ENCODE measurements at regions not wholly inside any gene's neighbourhood (a gene's known extent, or its start where the extent isn't known, plus 50 kb on each side); places are given as distances from the start of the nearest gene placed in this dataset.

GRCh38 chr2:117212562-117212961 lies 601.9 kb upstream of the DDX18 start:
- TF ChIP-seq ZBTB33 (IDR thresholded peaks at IDR 0.05) (no peak), CTCF (IDR thresholded peaks at IDR 0.05; ENCODE audit: low read depth, low read length, missing input control) (no peak), FOXA1 (IDR thresholded peaks at IDR 0.05) (no peak), RAD21 (IDR thresholded peaks at IDR 0.05) (no peak), GABPA (IDR thresholded peaks at IDR 0.05 in 1 of 2, conservative IDR thresholded peaks at IDR 0.05 in 1 of 2) (no peak), YY1 (IDR thresholded peaks at IDR 0.05) (no peak), ATF3 (IDR thresholded peaks at IDR 0.05) (no peak), EGR1 (IDR thresholded peaks at IDR 0.05; ENCODE audit: low read depth in 2 of 2) (no peak), HNF4A (conservative IDR thresholded peaks at IDR 0.05) (no peak), REST (IDR thresholded peaks at IDR 0.05) (no peak), NR2F2 (IDR thresholded peaks at IDR 0.05) (no peak), TAF1 (conservative IDR thresholded peaks at IDR 0.05) (no peak)

All from liver (tissue), 3 donors.